Ovary (tissue), 7 donors: ENCODE measurements at regions not wholly inside any gene's neighbourhood (a gene's known extent, or its start where the extent isn't known, plus 50 kb on each side); places are given as distances from the start of the nearest gene placed in this dataset.

Source experiments
- DNase-seq, 5 donors: peaks; one replicate each; pipeline ENCODE4 v3.0.0-alpha.2; 2019 to 2020
- H3K27ac ChIP-seq, 2 donors: fragments of 200-600 bp; one replicate each; pipeline versions ENCODE4 v1.5.1 to v1.8.0; 2019 to 2022
- H3K27me3 ChIP-seq: fragments of 200-600 bp; one replicate; pipeline ENCODE4 v1.8.0; 2022
- H3K36me3 ChIP-seq: fragments of 200-600 bp; sonication (generic); one replicate; pipeline ENCODE4 v1.5.1; 2019
- H3K4me1 ChIP-seq: one replicate; pipeline ENCODE4 v1.8.1; 2013; ENCODE audit warnings: mild to moderate bottlenecking, moderate library complexity; ENCODE audit not compliant: insufficient read depth
- H3K4me3 ChIP-seq: fragments of 200-600 bp; sonication (generic); one replicate; pipeline ENCODE4 v1.5.1; 2017
- H3K9me3 ChIP-seq, 2 donors: fragments of 200-600 bp in 1 of 2; sonication (generic) in 1 of 2; one replicate each; pipeline versions ENCODE4 v1.5.1 to v1.8.1; 2013 to 2019; ENCODE audit warnings: mild to moderate bottlenecking in 1 of 2, moderate library complexity in 1 of 2
- EP300 ChIP-seq: sonication (generic); formaldehyde crosslinking; IDR thresholded peaks from one replicate; pipeline ENCODE4 v1.6.1; 2017; ENCODE audit warnings: antibody characterized with exemption
- POLR2A ChIP-seq: fragments of 450-650 bp; IDR thresholded peaks from one replicate; pipeline ENCODE4 v1.6.1; 2017; ENCODE audit warnings: antibody characterized with exemption, mild to moderate bottlenecking, moderate library complexity
- WGBS, 3 donors: extraction: QIAGEN DNeasy Blood & Tissue Kit in 1 of 3; methylation state at CpG; one replicate each; pipeline versions ENCODE4 v1.1.5 to v1.1.7; 2013 to 2017; 5-methylcytosine and 5-hydroxymethylcytosine counted together
- intact Hi-C, 4 donors: fragments of 100-400 bp; cut with DNase I; formaldehyde crosslinking; loops; one replicate each; pipeline versions ENCODE4 v1.11.0 to v1.15.1; 2022 to 2023
- TF ChIP-seq, protein P1 (sequence below), 3 donors: fragments of 450-650 bp in 2 of 3; fragments of 200-600 bp in 1 of 3; IDR thresholded peaks; one replicate each; pipeline versions ENCODE4 v1.5.1 to v1.8.0; 2016 to 2022; ENCODE audit warnings: antibody characterized with exemption in 3 of 3, mild to moderate bottlenecking in 1 of 3
- donor health status: DM: no; HTN: no; CAD: no; lungs with moderate emphysema.
- donor health status: DM: no; HTN: no; CAD: no.
- donor health status: Bipolar disorder and iron deficiency.
- donor health status: DM: no; HTN: no; CAD: no.
- donor health status: DM: yes; HTN: yes; CAD: no.

DNA sequence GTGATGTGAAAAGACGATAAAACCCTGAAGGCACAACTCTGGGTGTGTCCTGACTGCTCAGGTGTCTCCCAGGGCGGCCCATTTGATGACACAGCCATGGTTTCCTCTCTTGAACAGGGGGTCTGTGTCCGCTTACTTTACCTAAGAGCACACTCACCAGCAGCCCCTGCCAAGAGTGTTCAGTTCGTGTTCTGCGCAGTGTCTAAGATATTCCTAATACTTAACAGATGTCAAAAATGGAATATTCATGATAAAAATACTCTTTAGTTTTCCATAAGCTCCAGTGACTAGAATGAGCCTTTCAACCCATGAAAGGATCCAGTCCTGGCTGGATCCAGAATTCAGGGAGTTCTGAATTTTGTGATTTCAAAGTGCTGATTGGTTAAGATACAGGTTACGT, 492.4 kb downstream of the TNS3 start:
- no peak for TF ChIP-seq EP300
- TF ChIP-seq POLR2A = no peak
- TF ChIP-seq, protein P1, sequence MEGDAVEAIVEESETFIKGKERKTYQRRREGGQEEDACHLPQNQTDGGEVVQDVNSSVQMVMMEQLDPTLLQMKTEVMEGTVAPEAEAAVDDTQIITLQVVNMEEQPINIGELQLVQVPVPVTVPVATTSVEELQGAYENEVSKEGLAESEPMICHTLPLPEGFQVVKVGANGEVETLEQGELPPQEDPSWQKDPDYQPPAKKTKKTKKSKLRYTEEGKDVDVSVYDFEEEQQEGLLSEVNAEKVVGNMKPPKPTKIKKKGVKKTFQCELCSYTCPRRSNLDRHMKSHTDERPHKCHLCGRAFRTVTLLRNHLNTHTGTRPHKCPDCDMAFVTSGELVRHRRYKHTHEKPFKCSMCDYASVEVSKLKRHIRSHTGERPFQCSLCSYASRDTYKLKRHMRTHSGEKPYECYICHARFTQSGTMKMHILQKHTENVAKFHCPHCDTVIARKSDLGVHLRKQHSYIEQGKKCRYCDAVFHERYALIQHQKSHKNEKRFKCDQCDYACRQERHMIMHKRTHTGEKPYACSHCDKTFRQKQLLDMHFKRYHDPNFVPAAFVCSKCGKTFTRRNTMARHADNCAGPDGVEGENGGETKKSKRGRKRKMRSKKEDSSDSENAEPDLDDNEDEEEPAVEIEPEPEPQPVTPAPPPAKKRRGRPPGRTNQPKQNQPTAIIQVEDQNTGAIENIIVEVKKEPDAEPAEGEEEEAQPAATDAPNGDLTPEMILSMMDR (IDR thresholded peaks at IDR 0.05) = no peak
- no peak for DNase-seq
- Histone ChIP-seq H3K4me1 (peaks cover 2% of the 10 kb centered on the region), H3K27ac (no peak overlapping the region), H3K9me3 (no peaks in the 10 kb centered on the region), H3K27me3 (no peaks in the 10 kb centered on the region), H3K36me3 (no peaks in the 10 kb centered on the region), H3K4me3 (no peak overlapping the region)
- 77 to 84% (median 83%) methylated on average over 6 of the region's 6 CpGs for WGBS, 3 donors
- intact Hi-C loops = loop anchor here (2.0 to 10.0 kb wide), 6 partner anchors 155 to 1171 kb away; partner anchors contain the start of gene IGFBP3 (in 3 of the 4)

DNA sequence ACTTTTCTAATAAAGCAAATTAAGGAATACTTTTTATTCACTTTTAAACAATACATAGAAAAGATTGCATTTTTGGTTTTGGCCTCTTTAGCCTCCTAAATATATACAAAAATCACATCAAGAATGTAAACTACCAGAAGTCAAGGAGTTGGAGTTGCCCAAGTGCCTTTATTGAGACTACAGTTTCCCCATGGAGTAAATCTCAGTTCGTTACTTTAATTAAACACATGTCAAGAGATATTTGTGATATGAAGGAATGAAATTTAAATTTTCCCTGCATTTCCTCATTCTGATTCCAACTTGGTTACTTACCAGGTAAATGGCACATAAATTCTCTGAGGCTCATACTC, 492.9 kb downstream of the TNS3 start:
- WGBS, 3 donors = 6 to 21% (median 7%) methylated on average over 1 of the region's 1 CpG
- intact Hi-C loops = loop anchor here (2.0 to 10.0 kb wide), 6 partner anchors 156 to 1170 kb away; partner anchors contain the start of gene IGFBP3 (in 3 of the 4)
- no peaks in the 10 kb centered on the region for H3K27me3 ChIP-seq
- H3K36me3 ChIP-seq = no peaks in the 10 kb centered on the region
- no peak for DNase-seq
- no peak overlapping the region for H3K27ac ChIP-seq
- TF ChIP-seq EP300 = no peak
- TF ChIP-seq, protein P1 (IDR thresholded peaks at IDR 0.05) = no peak
- TF ChIP-seq POLR2A = no peak
- no peaks in the 10 kb centered on the region for H3K9me3 ChIP-seq
- H3K4me3 ChIP-seq = no peak overlapping the region
- peaks cover 2% of the 10 kb centered on the region for H3K4me1 ChIP-seq

DNA sequence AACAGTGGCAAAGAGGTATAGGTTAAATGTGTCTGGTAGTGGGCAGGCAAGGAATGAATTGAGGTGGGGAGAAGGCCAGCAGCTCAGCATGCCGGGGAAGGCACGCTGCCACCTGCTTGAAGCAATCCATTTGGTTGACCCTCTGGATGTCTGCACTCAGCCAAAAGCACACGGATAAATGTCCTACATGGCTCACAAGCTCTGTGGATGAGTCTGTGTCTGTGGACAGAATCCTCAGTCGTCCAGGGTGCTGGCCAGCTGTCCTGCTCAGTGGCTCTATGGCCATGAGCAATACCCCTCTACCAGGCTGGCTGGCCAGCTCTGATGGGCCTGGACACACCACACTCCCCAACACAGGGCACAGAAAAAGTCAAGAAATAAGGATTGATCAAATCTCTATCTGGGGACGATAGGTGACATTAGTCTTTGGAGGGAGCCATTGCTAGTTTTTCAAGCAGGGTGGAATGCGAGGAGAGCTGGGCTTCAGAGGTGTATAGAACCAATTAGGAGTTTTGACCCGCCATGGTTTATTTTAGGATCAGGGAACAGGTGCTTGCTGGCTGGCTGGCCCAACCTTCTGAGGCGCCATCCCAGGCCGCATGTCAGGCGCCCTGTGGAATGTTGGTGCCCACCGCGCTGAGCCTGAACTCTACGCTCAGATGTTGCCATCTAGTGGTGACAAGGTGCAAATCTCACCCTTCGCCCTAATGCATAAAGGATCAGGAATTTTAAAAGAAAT, 493.4 kb downstream of the TNS3 start:
- Histone ChIP-seq H3K9me3 (no peaks in the 10 kb centered on the region), H3K4me3 (no peak overlapping the region), H3K36me3 (no peaks in the 10 kb centered on the region), H3K27me3 (no peaks in the 10 kb centered on the region), H3K27ac (no peak overlapping the region), H3K4me1 (peaks cover 2% of the 10 kb centered on the region)
- intact Hi-C loops = loop anchor here (2.0 to 10.0 kb wide), 6 partner anchors 156 to 1170 kb away; partner anchors contain the start of gene IGFBP3 (in 3 of the 4)
- TF ChIP-seq EP300 = no peak
- TF ChIP-seq, protein P1 (IDR thresholded peaks at IDR 0.05) = peak; percentile 71 to 91 (median 77)
- no peak for TF ChIP-seq POLR2A
- DNase-seq = peak; percentile 47 to 71 (median 65)
- 33 to 38% (median 34%) methylated on average over 14 of the region's 14 CpGs for WGBS, 3 donors

DNA sequence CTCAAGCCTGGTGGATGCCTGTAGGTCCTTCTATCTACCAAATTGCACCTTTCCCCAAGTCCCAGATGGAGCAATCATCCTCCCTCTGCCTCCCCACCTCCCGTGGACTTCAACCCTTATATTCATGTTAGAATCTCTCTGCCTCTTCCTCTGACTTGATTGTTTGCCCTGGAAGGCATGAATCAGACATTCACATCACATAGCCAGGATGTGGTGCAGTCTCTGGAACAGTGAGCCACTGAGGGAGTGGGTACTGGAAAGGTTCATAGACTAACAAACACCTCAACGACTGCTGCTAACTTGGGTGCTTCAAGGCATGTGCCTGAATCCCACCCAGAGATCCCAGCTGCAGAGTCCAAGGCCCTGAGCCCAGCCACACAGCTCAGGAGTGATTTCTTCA, 494.0 kb downstream of the TNS3 start:
- H3K4me3 ChIP-seq = no peak overlapping the region
- no peak for DNase-seq
- no peaks in the 10 kb centered on the region for H3K27me3 ChIP-seq
- TF ChIP-seq, protein P1 (IDR thresholded peaks at IDR 0.05) = no peak
- TF ChIP-seq EP300 = no peak
- TF ChIP-seq POLR2A = no peak
- no peaks in the 10 kb centered on the region for H3K9me3 ChIP-seq
- 72 to 83% (median 73%) methylated on average over 2 of the region's 2 CpGs for WGBS, 3 donors
- no peak overlapping the region for H3K27ac ChIP-seq
- intact Hi-C loops = loop anchor here (2.0 to 10.0 kb wide), 6 partner anchors 157 to 1169 kb away; partner anchors contain the start of gene IGFBP3 (in 3 of the 4)
- no peaks in the 10 kb centered on the region for H3K36me3 ChIP-seq
- peaks cover 2% of the 10 kb centered on the region for H3K4me1 ChIP-seq
